SK-N-SH (cell line): ENCODE measurements at regions not wholly inside any gene's neighbourhood (a gene's known extent, or its start where the extent isn't known, plus 50 kb on each side); places are given as distances from the start of the nearest gene placed in this dataset.

ENCODE experiments used
- CTCF ChIA-PET: fragments of 300-600, 350-600 bp; formaldehyde crosslinking; extraction: SDS; loops from one replicate; lab custom pipeline; 2021; lab: Yijun Ruan, JAX
- POLR2A ChIA-PET: fragments of 350-600 bp; sonication (Branson Sonifier 250); formaldehyde crosslinking; extraction: SDS; loops from one replicate; lab custom pipeline; 2020; ENCODE audit warnings: antibody characterized with exemption, inconsistent platforms; lab: Yijun Ruan, JAX
- DNase-seq: peaks from one replicate; pipeline ENCODE4 v3.0.0; 2012
- H2AFZ ChIP-seq: fragments of 200-600 bp; sonication (generic); 2 replicates; pipeline ENCODE4 v1.8.1; 2016; ENCODE audit warnings: antibody characterized with exemption, mild to moderate bottlenecking, low read depth
- H3F3A ChIP-seq: fragments of 200-600 bp; sonication (generic); replicated peaks from 2 replicates; pipeline ENCODE3; 2016; ENCODE audit warnings: antibody characterized with exemption, mild to moderate bottlenecking; ENCODE audit not compliant: insufficient read depth
- H3K27ac ChIP-seq, 2 experiments: fragments of 200-500 bp in 1 of 2; fragments of 200-600 bp in 1 of 2; sonication (Bioruptor generic) in 1 of 2; sonication (generic), shearing (Covaris generic) in 1 of 2; 2 replicates each; pipeline versions ENCODE4 v1.5.1 to v1.6.1; 2014 to 2016; ENCODE audit warnings: low read depth in 2 of 2, inconsistent platforms in 1 of 2, low read length in 1 of 2, mild to moderate bottlenecking in 1 of 2, mixed read lengths in 1 of 2
- H3K27me3 ChIP-seq: fragments of 200-600 bp; sonication (generic), shearing (Covaris generic); 2 replicates; pipeline ENCODE4 v1.6.1; 2016; ENCODE audit warnings: mixed run types; ENCODE audit not compliant: insufficient read depth
- H3K36me3 ChIP-seq, 2 experiments: fragments of 200-500 bp in 1 of 2; fragments of 200-600 bp in 1 of 2; sonication (Bioruptor generic) in 1 of 2; sonication (generic) in 1 of 2; replicated peaks in 1 of 2; 2 replicates each; pipeline versions ENCODE3 to v1.5.1; 2014 to 2016; ENCODE audit warnings: low read length in 1 of 2, mild to moderate bottlenecking in 1 of 2; ENCODE audit not compliant: insufficient read depth in 2 of 2, control insufficient read depth in 1 of 2
- H3K4me1 ChIP-seq, 2 experiments: fragments of 200-500 bp in 1 of 2; fragments of 200-600 bp in 1 of 2; sonication (Bioruptor generic) in 1 of 2; sonication (generic), shearing (Covaris generic) in 1 of 2; 2 replicates each; pipeline versions ENCODE4 v1.5.1 to v1.6.1; 2014 to 2016; ENCODE audit warnings: low read depth in 1 of 2, low read length in 1 of 2, mixed run types in 1 of 2; ENCODE audit not compliant: insufficient read depth in 2 of 2, control insufficient read depth in 1 of 2
- H3K4me2 ChIP-seq: fragments of 200-600 bp; sonication (generic), shearing (Covaris generic); 2 replicates; pipeline ENCODE4 v1.6.1; 2017; ENCODE audit warnings: mixed run types
- H3K4me3 ChIP-seq, 2 experiments: fragments of 200-500 bp in 1 of 2; fragments of 200-600 bp in 1 of 2; sonication (Bioruptor generic) in 1 of 2; sonication (generic), shearing (Covaris generic) in 1 of 2; 2 replicates each; pipeline versions ENCODE4 v1.5.1 to v1.8.1; 2014 to 2016; ENCODE audit warnings: low read depth in 2 of 2, inconsistent platforms in 1 of 2, low read length in 1 of 2, mild to moderate bottlenecking in 1 of 2, mixed read lengths in 1 of 2, moderate library complexity in 1 of 2
- H3K79me2 ChIP-seq: fragments of 200-600 bp; sonication (generic); 2 replicates; pipeline ENCODE4 v1.8.1; 2017; ENCODE audit warnings: mild to moderate bottlenecking; ENCODE audit not compliant: insufficient read depth
- H3K9ac ChIP-seq: fragments of 200-600 bp; sonication (generic); 2 replicates; pipeline ENCODE4 v1.6.1; 2017; ENCODE audit warnings: mixed run types
- H3K9me2 ChIP-seq: fragments of 200-600 bp; sonication (generic); 2 replicates; pipeline ENCODE4 v1.6.1; 2017; ENCODE audit warnings: mixed run types
- H3K9me3 ChIP-seq: fragments of 200-600 bp; sonication (generic); 2 replicates; pipeline ENCODE4 v1.6.1; 2017; ENCODE audit warnings: mixed run types, mild to moderate bottlenecking, moderate library complexity
- H4K20me1 ChIP-seq: fragments of 200-600 bp; sonication (generic); 2 replicates; pipeline ENCODE4 v1.6.1; 2017; ENCODE audit warnings: mild to moderate bottlenecking, mixed run types; ENCODE audit not compliant: insufficient read depth
- CTCF ChIP-seq: fragments of 200-600 bp; sonication (generic); IDR thresholded peaks from 2 replicates; pipeline ENCODE4 v1.6.1; 2017; ENCODE audit warnings: antibody characterized with exemption, mild to moderate bottlenecking, moderate library complexity
- EP300 ChIP-seq, 2 experiments: IDR thresholded peaks; 2 replicates each; pipeline versions ENCODE4 v1.4.0 to v1.6.1; 2012; ENCODE audit warnings: borderline replicate concordance in 1 of 2, low read depth in 1 of 2, low read length in 1 of 2
- FOXJ3 ChIP-seq: sonication (generic); formaldehyde crosslinking; IDR thresholded peaks from 2 replicates; pipeline ENCODE4 v1.5.1; 2020; ENCODE audit warnings: mild to moderate bottlenecking, missing genetic modification reagents
- GABPA ChIP-seq: IDR thresholded peaks from 2 replicates; pipeline ENCODE4 v1.4.0; 2012; ENCODE audit warnings: low read depth, mild to moderate bottlenecking
- IRF3 ChIP-seq: fragments of 150-350 bp; IDR thresholded peaks from 2 replicates; pipeline ENCODE4 v1.6.1; 2016; ENCODE audit warnings: mild to moderate bottlenecking, low read depth, low read length
- JUND ChIP-seq: IDR thresholded peaks from 2 replicates; pipeline ENCODE4 v1.4.0; 2012
- MAX ChIP-seq: IDR thresholded peaks from 2 replicates; pipeline ENCODE4 v1.4.0; 2012; ENCODE audit warnings: low read depth
- MEF2A ChIP-seq: IDR thresholded peaks from 2 replicates; pipeline ENCODE4 v1.4.0; 2012; ENCODE audit warnings: low read depth, borderline replicate concordance
- NFIC ChIP-seq: IDR thresholded peaks from 2 replicates; pipeline ENCODE4 v1.4.0; 2012; ENCODE audit warnings: borderline replicate concordance
- RAD21 ChIP-seq: IDR thresholded peaks from 2 replicates; pipeline ENCODE4 v1.6.1; 2012; ENCODE audit warnings: mild to moderate bottlenecking, low read length
- RCOR1 ChIP-seq: fragments of 150-350 bp; IDR thresholded peaks from 2 replicates; pipeline ENCODE4 v1.6.1; 2017; ENCODE audit warnings: antibody characterized with exemption, low read length
- REST ChIP-seq: IDR thresholded peaks from 2 replicates; pipeline ENCODE4 v1.6.1; 2012; ENCODE audit warnings: mild to moderate bottlenecking, low read depth, low read length, moderate library complexity
- TAF1 ChIP-seq: IDR thresholded peaks from 2 replicates; pipeline ENCODE4 v1.6.1; 2012; ENCODE audit warnings: low read depth, mild to moderate bottlenecking, low read length, moderate library complexity, borderline replicate concordance
- TCF12 ChIP-seq: IDR thresholded peaks from 2 replicates; pipeline ENCODE4 v1.4.0; 2012
- USF1 ChIP-seq: IDR thresholded peaks from 2 replicates; pipeline ENCODE4 v1.4.0; 2012; ENCODE audit warnings: low read depth, borderline replicate concordance
- USF2 ChIP-seq: fragments of 150-350 bp; IDR thresholded peaks from 2 replicates; pipeline ENCODE4 v1.6.1; 2017; ENCODE audit warnings: antibody characterized with exemption, low read length, low read depth, borderline replicate concordance
- WGBS: methylation state at CpG from one replicate; pipeline ENCODE4 v1.1.6; 2017; ENCODE audit warnings: low lambda C conversion rate; 5-methylcytosine and 5-hydroxymethylcytosine counted together

GRCh38 chr20:19958928-19959327 is 58.2 kb upstream of the NAA20 start (continued):
- TF ChIP-seq USF2, result no peak
- TF ChIP-seq TCF12, result no peak
- TF ChIP-seq, all 33 proteins: peak for 0

GRCh38 chr20:19960745-19961144 is 56.4 kb upstream of the NAA20 start:
- H3K4me3 ChIP-seq, result no peak overlapping the region
- peaks cover 0 to 8% of the 10 kb centered on the region in 2 experiments for H3K36me3 ChIP-seq
- no peaks in the 10 kb centered on the region for H3F3A ChIP-seq
- no peaks in the 10 kb centered on the region for H3K9me3 ChIP-seq
- WGBS, result 94% methylated on average over 2 of the region's 2 CpGs
- no peaks in the 10 kb centered on the region for H3K9me2 ChIP-seq
- no peak overlapping the region for H2AFZ ChIP-seq
- no peak overlapping the region for H3K27ac ChIP-seq
- no peaks in the 10 kb centered on the region for H3K79me2 ChIP-seq
- no peaks in the 10 kb centered on the region for H3K27me3 ChIP-seq
- CTCF ChIA-PET, result interaction anchor here (0.6 kb wide), 1 partner anchor 14 kb away, joined by 4 read pairs; no protein-coding TSS in a partner anchor
- TF ChIP-seq IRF3 (no peak), USF1 (no peak)
- H3K4me2 ChIP-seq, result no peak overlapping the region
- H3K9ac ChIP-seq, result no peak overlapping the region
- peaks cover 0 to 4% of the 10 kb centered on the region in 2 experiments; a peak in 1 of 4 replicates for H3K4me1 ChIP-seq
- POLR2A ChIA-PET, result no interaction called here
- DNase-seq, result no peak
- no peaks in the 10 kb centered on the region for H4K20me1 ChIP-seq

- Histone ChIP-seq H3K4me1 (peaks cover 0 to 4% of the 10 kb centered on the region in 2 experiments; a peak in 1 of 4 replicates), H3K27ac (no peak overlapping the region), H3K9me2 (no peaks in the 10 kb centered on the region), H3K9ac (no peak overlapping the region), H3K9me3 (no peaks in the 10 kb centered on the region), H2AFZ (no peak overlapping the region), H3K27me3 (no peaks in the 10 kb centered on the region), H3F3A (no peaks in the 10 kb centered on the region), H4K20me1 (no peaks in the 10 kb centered on the region), H3K36me3 (peaks cover 0 to 8% of the 10 kb centered on the region in 2 experiments), H3K4me2 (no peak overlapping the region), H3K4me3 (no peak overlapping the region), H3K79me2 (no peaks in the 10 kb centered on the region)
- DNase-seq, result no peak
- WGBS, result 89% methylated on average over 6 of the region's 6 CpGs
- ChIA-PET POLR2A (no interaction called here), CTCF (interaction anchor here (1.2 kb wide), 1 partner anchor 13 kb away, joined by 3 read pairs; no protein-coding TSS in a partner anchor)
- no peak for TF ChIP-seq GABPA
- TF ChIP-seq MAX, result no peak
- no peak for TF ChIP-seq TAF1
- TF ChIP-seq EP300 (IDR thresholded peaks at IDR 0.05; ENCODE audit: borderline replicate concordance in 1 of 2, low read depth in 1 of 2, low read length in 1 of 2), result no peak
- TF ChIP-seq CTCF, result no peak
- no peak for TF ChIP-seq USF1
- no peak for TF ChIP-seq FOXJ3 (CRISPR knock-in tag)
- no peak for TF ChIP-seq MEF2A
- TF ChIP-seq JUND, result no peak
- TF ChIP-seq RAD21, result no peak
- TF ChIP-seq NFIC, result no peak
- TF ChIP-seq RCOR1, result no peak
- no peak for TF ChIP-seq REST
These were observed 55.9 kb upstream of the NAA20 start for GRCh38 chr20:19961293-19961692.
